NB4 (cell line): ENCODE measurements at regions not wholly inside any gene's neighbourhood (a gene's known extent, or its start where the extent isn't known, plus 50 kb on each side); places are given as distances from the start of the nearest gene placed in this dataset.

Source experiments
- CTCF ChIP-seq: IDR thresholded peaks from one replicate; pipeline ENCODE4 v1.5.1; 2012; ENCODE audit warnings: low read depth, low read length
- POLR2A ChIP-seq: IDR thresholded peaks from 2 replicates; pipeline ENCODE4 v1.6.1; 2011; ENCODE audit warnings: mild to moderate bottlenecking; ENCODE audit not compliant: insufficient read length; ENCODE audit errors: extremely low read depth

DNA sequence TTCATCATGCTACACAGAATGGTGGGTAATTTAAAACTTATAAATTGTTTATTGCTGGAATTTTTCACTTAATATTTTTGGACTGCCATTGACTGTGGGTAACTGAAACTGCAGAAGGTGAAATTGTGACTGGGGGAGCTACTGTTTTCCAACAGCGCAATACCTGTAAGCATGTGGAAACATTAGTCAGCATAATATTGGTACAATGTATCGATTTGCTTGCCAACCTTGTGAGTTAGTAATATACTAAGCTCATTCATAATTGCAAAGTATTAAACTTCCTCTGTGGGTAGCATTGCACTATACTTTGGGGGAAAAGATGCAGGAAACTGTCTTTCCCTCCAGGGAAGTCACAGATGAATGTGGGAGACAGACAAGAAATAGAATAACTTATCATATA is 766.5 kb downstream of the HDGFL1 start:
- TF ChIP-seq POLR2A (no peak), CTCF (no peak)
